CD14-positive monocyte (primary cell): ENCODE measurements at regions not wholly inside any gene's neighbourhood (a gene's known extent, or its start where the extent isn't known, plus 50 kb on each side); places are given as distances from the start of the nearest gene placed in this dataset.

Experiments
- DNase-seq, 3 donors: peaks; one replicate each; pipeline ENCODE4 v3.0.0-alpha.2; 2011 to 2022
- H2AFZ ChIP-seq: 2 replicates; pipeline ENCODE4 v1.6.0; 2012; ENCODE audit warnings: mild to moderate bottlenecking, low read depth, low read length, inconsistent platforms; ENCODE audit not compliant: insufficient read depth, poor library complexity, severe bottlenecking
- H3K27ac ChIP-seq, 2 donors: 1 replicate in 1 of 2; 2 replicates in 1 of 2; pipeline ENCODE4 v1.5.1; 2012 to 2013; ENCODE audit warnings: low read length in 2 of 2, control low read depth in 1 of 2, inconsistent platforms in 1 of 2, low read depth in 1 of 2, mild to moderate bottlenecking in 1 of 2
- H3K27me3 ChIP-seq, 2 donors: one replicate each; pipeline versions ENCODE4 v1.6.0 to v1.6.1; 2011 to 2013; ENCODE audit warnings: low read length in 2 of 2; ENCODE audit not compliant: control insufficient read depth in 2 of 2, insufficient read depth in 2 of 2
- H3K36me3 ChIP-seq, 2 donors: replicated peaks in 1 of 2; 1 replicate in 1 of 2; 2 replicates in 1 of 2; pipeline versions ENCODE4 v1.5.1 to v1.6.1; 2012 to 2013; ENCODE audit warnings: low read length in 2 of 2, control low read depth in 1 of 2, inconsistent platforms in 1 of 2, mild to moderate bottlenecking in 1 of 2; ENCODE audit not compliant: insufficient read depth in 2 of 2, control insufficient read depth in 1 of 2
- H3K4me1 ChIP-seq, 2 donors: 1 replicate in 1 of 2; 2 replicates in 1 of 2; pipeline versions ENCODE4 v1.5.1 to v1.6.1; 2012 to 2013; ENCODE audit warnings: low read length in 2 of 2, control low read depth in 1 of 2, inconsistent platforms in 1 of 2, mild to moderate bottlenecking in 1 of 2, moderate library complexity in 1 of 2; ENCODE audit not compliant: insufficient read depth in 2 of 2, control insufficient read depth in 1 of 2
- H3K4me2 ChIP-seq: replicated peaks from 2 replicates; pipeline ENCODE3; 2012; ENCODE audit warnings: low read length, moderate library complexity, mild to moderate bottlenecking; ENCODE audit not compliant: poor library complexity, severe bottlenecking; ENCODE audit errors: extremely low read depth
- H3K4me3 ChIP-seq, 3 experiments: fragments of 200-600 bp in 1 of 3; sonication (generic) in 1 of 3; replicated peaks in 1 of 3; 1 replicate in 2 of 3; 2 replicates in 1 of 3; pipeline ENCODE4 v1.5.1; 2011 to 2013; ENCODE audit warnings: low read length in 3 of 3, mild to moderate bottlenecking in 3 of 3, control low read depth in 2 of 3, low read depth in 2 of 3, inconsistent platforms in 1 of 3, moderate library complexity in 1 of 3
- H3K79me2 ChIP-seq: 2 replicates; pipeline ENCODE4 v1.6.0; 2012; ENCODE audit warnings: mild to moderate bottlenecking, control low read depth, inconsistent platforms, low read length, moderate library complexity; ENCODE audit not compliant: insufficient read depth
- H3K9ac ChIP-seq: 2 replicates; pipeline ENCODE4 v1.6.0; 2017; ENCODE audit warnings: low read length, mild to moderate bottlenecking; ENCODE audit not compliant: insufficient read depth, poor library complexity, severe bottlenecking
- H3K9me3 ChIP-seq, 2 donors: replicated peaks in 1 of 2; 1 replicate in 1 of 2; 2 replicates in 1 of 2; pipeline versions ENCODE4 v1.5.1 to v1.6.1; 2012 to 2013; ENCODE audit warnings: low read length in 2 of 2, control low read depth in 1 of 2; ENCODE audit not compliant: control insufficient read depth in 1 of 2, insufficient read depth in 1 of 2
- H4K20me1 ChIP-seq: 2 replicates; pipeline ENCODE4 v1.6.0; 2012; ENCODE audit warnings: mild to moderate bottlenecking, low read length, control low read depth, moderate library complexity; ENCODE audit not compliant: insufficient read depth
- H3K27ac Mint-ChIP-seq, 7 donors: one replicate each; pipeline ENCODE4 v1.8.0; 2020; ENCODE audit warnings: mild to moderate bottlenecking in 7 of 7, mixed read lengths in 7 of 7, moderate library complexity in 6 of 7, inconsistent platforms in 2 of 7
- H3K27me3 Mint-ChIP-seq, 3 donors: one replicate each; pipeline ENCODE4 v1.8.0; 2021 to 2022; ENCODE audit warnings: low read depth in 3 of 3, mild to moderate bottlenecking in 3 of 3, mixed read lengths in 3 of 3, moderate library complexity in 3 of 3, inconsistent platforms in 1 of 3
- H3K36me3 Mint-ChIP-seq, 2 donors: one replicate each; pipeline ENCODE4 v1.8.0; 2020; ENCODE audit warnings: mixed read lengths in 2 of 2, inconsistent platforms in 1 of 2, mild to moderate bottlenecking in 1 of 2
- H3K4me1 Mint-ChIP-seq: one replicate; pipeline ENCODE4 v1.8.0; 2020; ENCODE audit warnings: mild to moderate bottlenecking, mixed read lengths
- H3K4me3 Mint-ChIP-seq, 2 donors: one replicate each; pipeline ENCODE4 v1.8.0; 2020; ENCODE audit warnings: mild to moderate bottlenecking in 2 of 2, mixed read lengths in 2 of 2, moderate library complexity in 1 of 2
- H3K9me3 Mint-ChIP-seq, 7 donors: one replicate each; pipeline ENCODE4 v1.8.0; 2020 to 2022; ENCODE audit warnings: mixed read lengths in 7 of 7, mild to moderate bottlenecking in 6 of 7, moderate library complexity in 6 of 7, inconsistent platforms in 2 of 7
- WGBS: methylation state at CpG from one replicate; pipeline ENCODE4 v1.1.5; 2013; ENCODE audit warnings: missing lambda C conversion rate; ENCODE audit not compliant: insufficient coverage; 5-methylcytosine and 5-hydroxymethylcytosine counted together
- intact Hi-C, 2 donors: fragments of 100-400 bp; cut with micrococcal nuclease; formaldehyde crosslinking; loops; one replicate each; pipeline versions ENCODE4 v1.15.0 to v1.15.1; 2023
- TF ChIP-seq, protein P1 (sequence below): fragments of 200-600 bp; IDR thresholded peaks from one replicate; pipeline ENCODE4 v1.8.0; 2022; ENCODE audit warnings: antibody characterized with exemption, mild to moderate bottlenecking

- TF ChIP-seq, protein P1, sequence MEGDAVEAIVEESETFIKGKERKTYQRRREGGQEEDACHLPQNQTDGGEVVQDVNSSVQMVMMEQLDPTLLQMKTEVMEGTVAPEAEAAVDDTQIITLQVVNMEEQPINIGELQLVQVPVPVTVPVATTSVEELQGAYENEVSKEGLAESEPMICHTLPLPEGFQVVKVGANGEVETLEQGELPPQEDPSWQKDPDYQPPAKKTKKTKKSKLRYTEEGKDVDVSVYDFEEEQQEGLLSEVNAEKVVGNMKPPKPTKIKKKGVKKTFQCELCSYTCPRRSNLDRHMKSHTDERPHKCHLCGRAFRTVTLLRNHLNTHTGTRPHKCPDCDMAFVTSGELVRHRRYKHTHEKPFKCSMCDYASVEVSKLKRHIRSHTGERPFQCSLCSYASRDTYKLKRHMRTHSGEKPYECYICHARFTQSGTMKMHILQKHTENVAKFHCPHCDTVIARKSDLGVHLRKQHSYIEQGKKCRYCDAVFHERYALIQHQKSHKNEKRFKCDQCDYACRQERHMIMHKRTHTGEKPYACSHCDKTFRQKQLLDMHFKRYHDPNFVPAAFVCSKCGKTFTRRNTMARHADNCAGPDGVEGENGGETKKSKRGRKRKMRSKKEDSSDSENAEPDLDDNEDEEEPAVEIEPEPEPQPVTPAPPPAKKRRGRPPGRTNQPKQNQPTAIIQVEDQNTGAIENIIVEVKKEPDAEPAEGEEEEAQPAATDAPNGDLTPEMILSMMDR, result no peak
- intact Hi-C loops, result no loop called here
- no peaks in the 10 kb centered on the region for H3K27me3 ChIP-seq
These were observed 176.5 kb downstream of the RBM43 start for GRCh38 chr2:151085181-151085611.

GRCh38 chr2:151083856-151084795, 177.5 kb downstream of the RBM43 start:
- no peak overlapping the region for H2AFZ ChIP-seq
- H3K27ac Mint-ChIP-seq, result no peak overlapping the region
- no peak overlapping the region for H3K4me3 Mint-ChIP-seq
- H3K27ac ChIP-seq, result no peak overlapping the region
- TF ChIP-seq, protein P1, result no peak
- H4K20me1 ChIP-seq, result no peaks in the 10 kb centered on the region
- H3K9me3 Mint-ChIP-seq, result peaks cover 0 to 4% (median 0%) of the 10 kb centered on the region in 7 donors
- no peaks in the 10 kb centered on the region for H3K27me3 ChIP-seq
- no peak overlapping the region for H3K4me2 ChIP-seq
- H3K9ac ChIP-seq, result no peak overlapping the region
- intact Hi-C loops, result no loop called here
- H3K36me3 Mint-ChIP-seq, result no peaks in the 10 kb centered on the region
- H3K36me3 ChIP-seq, result no peaks in the 10 kb centered on the region
- no peaks in the 10 kb centered on the region for H3K4me1 Mint-ChIP-seq
- WGBS, result 90% methylated on average over 2 of the region's 7 CpGs
- H3K4me1 ChIP-seq, result no peaks in the 10 kb centered on the region
- no peaks in the 10 kb centered on the region for H3K9me3 ChIP-seq
- H3K27me3 Mint-ChIP-seq, result peaks cover 4 to 9% (median 4%) of the 10 kb centered on the region in 3 donors
- DNase-seq, result no peak
- H3K79me2 ChIP-seq, result no peaks in the 10 kb centered on the region
- no peak overlapping the region for H3K4me3 ChIP-seq

More at GRCh38 chr2:151085181-151085611, 176.5 kb downstream of the RBM43 start:
- Mint-ChIP-seq H3K36me3 (no peaks in the 10 kb centered on the region), H3K27me3 (peaks cover 4 to 9% (median 4%) of the 10 kb centered on the region in 3 donors), H3K9me3 (peaks cover 0 to 4% (median 0%) of the 10 kb centered on the region in 7 donors), H3K4me1 (no peaks in the 10 kb centered on the region), H3K4me3 (no peak overlapping the region), H3K27ac (no peak overlapping the region)
- no peak overlapping the region for H3K4me3 ChIP-seq
- H3K4me2 ChIP-seq, result no peak overlapping the region
- no peak for DNase-seq
- H3K79me2 ChIP-seq, result no peaks in the 10 kb centered on the region
- no peaks in the 10 kb centered on the region for H4K20me1 ChIP-seq
- H3K36me3 ChIP-seq, result no peaks in the 10 kb centered on the region
- H3K9ac ChIP-seq, result no peak overlapping the region
- no peak overlapping the region for H2AFZ ChIP-seq
- no peak overlapping the region for H3K27ac ChIP-seq
- no CpG with 5 or more reads among the region's 1 CpG for WGBS
- no peaks in the 10 kb centered on the region for H3K9me3 ChIP-seq
- H3K4me1 ChIP-seq, result no peaks in the 10 kb centered on the region
